PFSK-1 (cell line): ENCODE measurements at regions not wholly inside any gene's neighbourhood (a gene's known extent, or its start where the extent isn't known, plus 50 kb on each side); places are given as distances from the start of the nearest gene placed in this dataset.

ENCODE experiments used
- FOXP2 ChIP-seq: optimal IDR thresholded peaks from 2 replicates; pipeline ENCODE3; 2011; ENCODE audit warnings: borderline replicate concordance, control low read depth, inconsistent platforms; ENCODE audit not compliant: insufficient read depth; ENCODE audit errors: extremely low read length, extremely low read depth
- POLR2AphosphoS5 ChIP-seq: IDR thresholded peaks from 2 replicates; pipeline ENCODE4 v1.6.1; 2012; ENCODE audit warnings: low read depth, mild to moderate bottlenecking, control low read depth, low read length, moderate library complexity
- SIN3A ChIP-seq: IDR thresholded peaks from 2 replicates; pipeline ENCODE4 v1.6.1; 2012; ENCODE audit warnings: mild to moderate bottlenecking, low read length, moderate library complexity, borderline replicate concordance; ENCODE audit not compliant: insufficient read depth
- TAF1 ChIP-seq: IDR thresholded peaks from 2 replicates; pipeline ENCODE4 v1.6.1; 2012; ENCODE audit warnings: low read length, control low read depth, borderline replicate concordance; ENCODE audit not compliant: insufficient read depth
- TF ChIP-seq, protein P1 (sequence below), 2 experiments: IDR thresholded peaks; 2 replicates each; pipeline versions ENCODE4 v1.6.1 to v1.8.0; 2011 to 2012; ENCODE audit warnings: low read depth in 2 of 2, low read length in 2 of 2, control low read depth in 1 of 2, inconsistent platforms in 1 of 2, mild to moderate bottlenecking in 1 of 2, moderate library complexity in 1 of 2; ENCODE audit not compliant: insufficient read depth in 1 of 2

DNA sequence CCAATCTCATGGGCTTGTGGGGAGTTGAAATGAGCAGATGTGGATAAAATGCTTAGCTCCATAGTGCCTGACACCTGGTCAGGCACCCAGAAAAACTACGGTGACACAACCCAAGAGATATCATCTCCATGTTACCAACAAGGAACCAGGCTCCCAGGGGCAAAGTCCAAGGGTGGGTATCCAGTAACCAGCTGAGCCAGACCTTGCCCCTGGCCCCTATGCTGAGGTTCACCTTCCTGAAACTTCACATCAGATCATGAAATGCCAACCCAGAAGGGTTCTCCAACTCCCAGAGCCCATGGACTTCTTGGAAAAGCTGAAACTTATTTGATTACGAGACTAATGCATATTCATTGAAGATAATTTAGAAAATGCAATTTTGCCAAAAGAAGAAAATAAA lies 141.8 kb upstream of the KCNG1 start:
- TF ChIP-seq, protein P1, sequence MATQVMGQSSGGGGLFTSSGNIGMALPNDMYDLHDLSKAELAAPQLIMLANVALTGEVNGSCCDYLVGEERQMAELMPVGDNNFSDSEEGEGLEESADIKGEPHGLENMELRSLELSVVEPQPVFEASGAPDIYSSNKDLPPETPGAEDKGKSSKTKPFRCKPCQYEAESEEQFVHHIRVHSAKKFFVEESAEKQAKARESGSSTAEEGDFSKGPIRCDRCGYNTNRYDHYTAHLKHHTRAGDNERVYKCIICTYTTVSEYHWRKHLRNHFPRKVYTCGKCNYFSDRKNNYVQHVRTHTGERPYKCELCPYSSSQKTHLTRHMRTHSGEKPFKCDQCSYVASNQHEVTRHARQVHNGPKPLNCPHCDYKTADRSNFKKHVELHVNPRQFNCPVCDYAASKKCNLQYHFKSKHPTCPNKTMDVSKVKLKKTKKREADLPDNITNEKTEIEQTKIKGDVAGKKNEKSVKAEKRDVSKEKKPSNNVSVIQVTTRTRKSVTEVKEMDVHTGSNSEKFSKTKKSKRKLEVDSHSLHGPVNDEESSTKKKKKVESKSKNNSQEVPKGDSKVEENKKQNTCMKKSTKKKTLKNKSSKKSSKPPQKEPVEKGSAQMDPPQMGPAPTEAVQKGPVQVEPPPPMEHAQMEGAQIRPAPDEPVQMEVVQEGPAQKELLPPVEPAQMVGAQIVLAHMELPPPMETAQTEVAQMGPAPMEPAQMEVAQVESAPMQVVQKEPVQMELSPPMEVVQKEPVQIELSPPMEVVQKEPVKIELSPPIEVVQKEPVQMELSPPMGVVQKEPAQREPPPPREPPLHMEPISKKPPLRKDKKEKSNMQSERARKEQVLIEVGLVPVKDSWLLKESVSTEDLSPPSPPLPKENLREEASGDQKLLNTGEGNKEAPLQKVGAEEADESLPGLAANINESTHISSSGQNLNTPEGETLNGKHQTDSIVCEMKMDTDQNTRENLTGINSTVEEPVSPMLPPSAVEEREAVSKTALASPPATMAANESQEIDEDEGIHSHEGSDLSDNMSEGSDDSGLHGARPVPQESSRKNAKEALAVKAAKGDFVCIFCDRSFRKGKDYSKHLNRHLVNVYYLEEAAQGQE (IDR thresholded peaks at IDR 0.05; ENCODE audit: insufficient read depth in 1 of 2, low read depth in 2 of 2, low read length in 2 of 2): no peak
- TF ChIP-seq FOXP2 (no peak), POLR2AphosphoS5 (no peak), SIN3A (no peak), TAF1 (no peak)

- TF ChIP-seq FOXP2 (no peak), POLR2AphosphoS5 (no peak), SIN3A (no peak), TAF1 (no peak)
- TF ChIP-seq, protein P1 (IDR thresholded peaks at IDR 0.05; ENCODE audit: insufficient read depth in 1 of 2, low read depth in 2 of 2, low read length in 2 of 2): no peak
Measured at GRCh38 chr20:51163996-51164600, 141.2 kb upstream of the KCNG1 start.

DNA sequence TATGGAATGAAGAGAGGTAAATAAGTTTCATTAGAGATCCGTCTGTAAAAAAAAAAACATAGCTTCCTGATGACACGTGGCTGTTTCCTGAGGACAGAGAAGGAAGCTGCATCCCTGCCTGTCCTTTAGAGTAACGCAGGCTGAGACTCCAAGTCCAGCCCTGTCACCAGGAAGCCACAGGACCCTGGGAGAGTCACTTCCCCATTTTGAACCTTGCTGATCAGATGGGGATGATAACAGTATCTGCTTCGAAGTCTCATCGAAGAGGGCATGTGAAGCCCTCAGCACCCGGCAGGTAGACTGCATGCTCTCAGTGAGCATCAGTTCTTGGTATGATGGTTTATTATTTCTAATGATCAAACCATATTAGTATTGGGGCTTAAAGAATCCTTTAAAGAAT lies 139.1 kb upstream of the KCNG1 start:
- TF ChIP-seq FOXP2: no peak
- TF ChIP-seq SIN3A: no peak
- no peak for TF ChIP-seq TAF1
- no peak for TF ChIP-seq POLR2AphosphoS5
- TF ChIP-seq, protein P1 (IDR thresholded peaks at IDR 0.05; ENCODE audit: insufficient read depth in 1 of 2, low read depth in 2 of 2, low read length in 2 of 2): no peak

DNA sequence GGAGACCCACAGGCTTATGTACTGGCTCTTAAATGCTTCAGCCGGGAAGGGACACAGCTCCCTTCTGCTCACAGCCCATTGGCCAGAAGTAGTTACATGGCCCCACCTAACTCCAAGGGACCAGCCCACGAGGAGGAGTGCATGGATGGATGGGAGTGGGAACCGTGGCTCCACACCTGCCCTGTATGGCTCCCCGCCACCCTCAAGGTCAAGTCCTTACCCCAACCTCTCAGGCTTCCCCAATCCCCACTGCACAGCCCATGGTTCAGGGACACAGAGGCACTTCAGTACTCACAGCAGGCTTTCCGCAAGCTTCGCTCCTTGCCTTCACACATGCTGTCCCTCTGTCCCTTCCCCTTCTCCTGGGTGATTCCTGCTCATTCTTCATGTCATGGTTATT lies 137.9 kb upstream of the KCNG1 start:
- TF ChIP-seq, protein P1 (IDR thresholded peaks at IDR 0.05; ENCODE audit: insufficient read depth in 1 of 2, low read depth in 2 of 2, low read length in 2 of 2): no peak

DNA sequence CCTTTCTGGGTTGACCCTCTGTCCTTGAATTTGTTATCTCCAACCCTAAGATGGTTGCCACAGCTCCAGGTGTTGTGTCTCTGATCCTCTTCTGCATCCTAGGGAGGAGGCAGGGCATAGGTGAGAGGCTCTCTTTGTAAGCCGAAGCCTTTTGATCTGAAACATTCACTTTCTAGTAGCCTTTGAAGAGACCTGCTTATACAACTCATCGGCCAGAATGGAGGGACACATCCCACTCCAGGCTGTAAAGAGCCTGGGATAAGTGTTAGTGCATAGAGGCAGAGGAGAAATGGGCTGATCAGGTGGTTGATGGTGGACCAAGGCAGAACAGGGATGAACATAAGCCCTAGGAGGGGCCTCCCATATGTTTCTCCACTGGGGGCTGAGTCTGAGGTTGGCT lies 137.1 kb upstream of the KCNG1 start:
- TF ChIP-seq POLR2AphosphoS5 (no peak), FOXP2 (no peak), SIN3A (no peak), TAF1 (no peak)
- TF ChIP-seq, protein P1 (IDR thresholded peaks at IDR 0.05; ENCODE audit: insufficient read depth in 1 of 2, low read depth in 2 of 2, low read length in 2 of 2): no peak
